ENCODE measurements at regions not wholly inside any gene's neighbourhood (a gene's known extent, or its start where the extent isn't known, plus 50 kb on each side); places are given as distances from the start of the nearest gene placed in this dataset.

DNA sequence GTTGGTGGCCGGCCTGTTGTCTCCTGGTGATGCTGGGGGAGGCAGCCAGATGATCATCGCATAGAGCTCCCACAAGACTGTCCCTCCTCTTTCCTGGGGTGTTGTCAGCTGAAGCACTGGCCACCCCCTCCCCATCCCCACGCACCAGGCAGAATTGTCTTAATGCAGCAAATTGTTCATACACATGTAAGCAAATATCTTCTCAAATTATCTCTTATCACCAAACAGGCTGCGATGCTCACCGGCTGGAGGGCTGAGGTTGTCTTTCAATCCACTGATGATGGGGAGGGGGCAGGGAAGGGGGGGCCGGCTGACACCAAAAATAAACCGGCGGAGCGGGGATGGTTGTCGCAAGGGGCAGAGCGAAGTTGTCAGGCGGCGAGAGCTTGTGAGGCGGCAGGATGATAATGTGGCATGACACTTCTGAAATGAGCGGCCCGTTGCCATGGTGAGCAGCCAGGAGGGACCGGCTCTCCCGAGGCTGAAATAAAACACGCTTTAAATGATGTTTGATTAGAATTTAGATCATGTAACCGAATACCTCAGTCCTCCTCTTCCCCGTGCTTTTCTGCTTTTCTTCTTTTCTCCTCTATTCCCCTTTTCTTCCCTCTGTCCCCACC, 59.8 kb downstream of the MRM1 start:
- Histone ChIP-seq H3K27me3 (ENCODE audit: insufficient read depth, low read length, poor library complexity) (peaks cover 3% of the 10 kb centered on the region), H3K4me1 (ENCODE audit: insufficient read depth, low read length) (no peaks in the 10 kb centered on the region), H3K36me3 (ENCODE audit: insufficient read depth, low read length) (no peaks in the 10 kb centered on the region)

DNA sequence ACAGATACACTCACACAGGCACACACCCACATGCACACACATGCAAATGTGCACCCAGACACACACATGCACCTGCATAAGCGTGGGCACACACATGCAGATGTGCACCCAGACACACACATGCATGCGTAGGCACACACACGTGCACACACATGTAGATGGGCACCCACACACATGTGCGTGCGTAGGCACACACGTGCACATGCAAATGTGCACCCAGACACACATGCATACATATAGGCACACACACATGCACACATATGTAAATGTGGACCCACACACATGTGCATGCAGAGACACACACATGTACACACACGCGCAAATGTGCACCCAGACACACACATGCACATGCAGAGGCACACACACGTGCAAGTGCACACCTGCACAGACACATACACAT, 60.3 kb downstream of the MRM1 start:
- Histone ChIP-seq H3K36me3 (ENCODE audit: insufficient read depth, low read length) (no peaks in the 10 kb centered on the region), H2AFZ (ENCODE audit: low read depth, low read length) (no peak overlapping the region)
- TF ChIP-seq, protein P1, sequence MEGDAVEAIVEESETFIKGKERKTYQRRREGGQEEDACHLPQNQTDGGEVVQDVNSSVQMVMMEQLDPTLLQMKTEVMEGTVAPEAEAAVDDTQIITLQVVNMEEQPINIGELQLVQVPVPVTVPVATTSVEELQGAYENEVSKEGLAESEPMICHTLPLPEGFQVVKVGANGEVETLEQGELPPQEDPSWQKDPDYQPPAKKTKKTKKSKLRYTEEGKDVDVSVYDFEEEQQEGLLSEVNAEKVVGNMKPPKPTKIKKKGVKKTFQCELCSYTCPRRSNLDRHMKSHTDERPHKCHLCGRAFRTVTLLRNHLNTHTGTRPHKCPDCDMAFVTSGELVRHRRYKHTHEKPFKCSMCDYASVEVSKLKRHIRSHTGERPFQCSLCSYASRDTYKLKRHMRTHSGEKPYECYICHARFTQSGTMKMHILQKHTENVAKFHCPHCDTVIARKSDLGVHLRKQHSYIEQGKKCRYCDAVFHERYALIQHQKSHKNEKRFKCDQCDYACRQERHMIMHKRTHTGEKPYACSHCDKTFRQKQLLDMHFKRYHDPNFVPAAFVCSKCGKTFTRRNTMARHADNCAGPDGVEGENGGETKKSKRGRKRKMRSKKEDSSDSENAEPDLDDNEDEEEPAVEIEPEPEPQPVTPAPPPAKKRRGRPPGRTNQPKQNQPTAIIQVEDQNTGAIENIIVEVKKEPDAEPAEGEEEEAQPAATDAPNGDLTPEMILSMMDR (IDR thresholded peaks at IDR 0.05; ENCODE audit: borderline replicate concordance, extremely low read depth, low read length, poor library complexity, severe bottlenecking), result no peak
- no peak for TF ChIP-seq EZH2 (IDR thresholded peaks at IDR 0.05; ENCODE audit: borderline replicate concordance, low read depth, low read length, severe bottlenecking)

More for the DNA sequence above, 59.8 kb downstream of the MRM1 start:
- DNase-seq, result no peak
- Histone ChIP-seq H3K79me2 (ENCODE audit: insufficient read depth, low read length) (no peaks in the 10 kb centered on the region), H4K20me1 (ENCODE audit: insufficient read depth, low read length) (no peaks in the 10 kb centered on the region), H3K9me3 (ENCODE audit: insufficient read depth, low read length, severe bottlenecking) (no peaks in the 10 kb centered on the region), H3K9ac (ENCODE audit: low read depth, low read length) (no peak overlapping the region), H3K4me3 (ENCODE audit: low read depth in 1 of 2, low read length in 2 of 2) (no peak overlapping the region), H2AFZ (ENCODE audit: low read depth, low read length) (no peak overlapping the region), H3K4me2 (ENCODE audit: insufficient read depth, low read length) (no peak overlapping the region), H3K27ac (ENCODE audit: low read length) (no peak overlapping the region)
- TF ChIP-seq, protein P1 (IDR thresholded peaks at IDR 0.05; ENCODE audit: borderline replicate concordance, extremely low read depth, low read length, poor library complexity, severe bottlenecking), result no peak
- no peak for TF ChIP-seq EZH2 (IDR thresholded peaks at IDR 0.05; ENCODE audit: borderline replicate concordance, low read depth, low read length, severe bottlenecking)
- no peak for ATAC-seq (ENCODE audit: insufficient read depth, low read depth)

DNA sequence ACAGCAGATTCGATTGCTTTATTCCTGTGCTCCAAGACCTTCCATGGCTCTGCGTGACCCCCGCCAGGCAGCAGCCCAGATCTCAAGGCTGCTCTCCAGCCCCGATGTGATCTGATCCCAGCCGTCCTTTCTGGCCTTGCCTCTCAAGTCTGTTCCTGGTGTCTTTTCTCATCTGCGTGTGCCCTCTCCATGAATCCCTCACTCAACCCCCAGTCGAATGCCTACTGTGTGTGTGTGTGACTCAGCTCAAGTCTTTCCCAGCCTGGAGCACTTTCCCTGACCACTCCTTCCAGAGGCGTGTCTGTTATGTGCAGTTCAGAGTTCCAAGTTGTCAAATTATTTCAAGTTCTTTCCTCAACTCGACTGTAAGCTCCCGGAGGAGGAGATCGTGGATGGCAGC, 64.0 kb downstream of the MRM1 start:
- H3K4me3 ChIP-seq (ENCODE audit: low read depth in 1 of 2, low read length in 2 of 2), result no peak overlapping the region
- no peaks in the 10 kb centered on the region for H3K4me1 ChIP-seq (ENCODE audit: insufficient read depth, low read length)
- no peak for DNase-seq
- no peak for ATAC-seq (ENCODE audit: insufficient read depth, low read depth)
- H3K79me2 ChIP-seq (ENCODE audit: insufficient read depth, low read length), result no peaks in the 10 kb centered on the region
- no peak overlapping the region for H3K4me2 ChIP-seq (ENCODE audit: insufficient read depth, low read length)
- no peak overlapping the region for H3K27ac ChIP-seq (ENCODE audit: low read length)
- H3K9ac ChIP-seq (ENCODE audit: low read depth, low read length), result no peak overlapping the region
- H3K9me3 ChIP-seq (ENCODE audit: insufficient read depth, low read length, severe bottlenecking), result no peaks in the 10 kb centered on the region
- H3K36me3 ChIP-seq (ENCODE audit: insufficient read depth, low read length), result no peaks in the 10 kb centered on the region
- peaks cover 3% of the 10 kb centered on the region for H3K27me3 ChIP-seq (ENCODE audit: insufficient read depth, low read length, poor library complexity)
- no peak for TF ChIP-seq EZH2 (IDR thresholded peaks at IDR 0.05; ENCODE audit: borderline replicate concordance, low read depth, low read length, severe bottlenecking)
- TF ChIP-seq, protein P1 (IDR thresholded peaks at IDR 0.05; ENCODE audit: borderline replicate concordance, extremely low read depth, low read length, poor library complexity, severe bottlenecking), result no peak
- H4K20me1 ChIP-seq (ENCODE audit: insufficient read depth, low read length), result no peaks in the 10 kb centered on the region
- H2AFZ ChIP-seq (ENCODE audit: low read depth, low read length), result no peak overlapping the region

More for the DNA sequence above, 60.3 kb downstream of the MRM1 start:
- no peak overlapping the region for H3K4me3 ChIP-seq (ENCODE audit: low read depth in 1 of 2, low read length in 2 of 2)
- H3K9ac ChIP-seq (ENCODE audit: low read depth, low read length), result no peak overlapping the region
- ATAC-seq (ENCODE audit: insufficient read depth, low read depth), result no peak
- H3K27ac ChIP-seq (ENCODE audit: low read length), result no peak overlapping the region
- H3K9me3 ChIP-seq (ENCODE audit: insufficient read depth, low read length, severe bottlenecking), result no peaks in the 10 kb centered on the region
- H4K20me1 ChIP-seq (ENCODE audit: insufficient read depth, low read length), result no peaks in the 10 kb centered on the region
- peaks cover 3% of the 10 kb centered on the region for H3K27me3 ChIP-seq (ENCODE audit: insufficient read depth, low read length, poor library complexity)
- H3K4me1 ChIP-seq (ENCODE audit: insufficient read depth, low read length), result no peaks in the 10 kb centered on the region
- DNase-seq, result no peak
- no peak overlapping the region for H3K4me2 ChIP-seq (ENCODE audit: insufficient read depth, low read length)
- H3K79me2 ChIP-seq (ENCODE audit: insufficient read depth, low read length), result no peaks in the 10 kb centered on the region

All from DND-41 (cell line).